HG02938 (cell line): ENCODE measurements at regions not wholly inside any gene's neighbourhood (a gene's known extent, or its start where the extent isn't known, plus 50 kb on each side); places are given as distances from the start of the nearest gene placed in this dataset.
A peak's percentile ranks its signal among the peaks of the same experiment; 100 is the strongest.
"Not testable (repeated sequence)": the region's sequence is repeated elsewhere in the genome, so short reads cannot be mapped to it uniquely, and the experiment has no call there.

Experiments used
- ATAC-seq: cut with Tn5 transposase; IDR thresholded peaks from one replicate; pipeline ENCODE4 v1.9.1; 2021; ENCODE audit warnings: mild to moderate bottlenecking, moderate library complexity; ENCODE audit not compliant: unreplicated experiment

GRCh38 chr15:96046620-96047240 lies 283.8 kb upstream of the NR2F2 start:
- no peak for ATAC-seq

- ATAC-seq = no peak
Observed at GRCh38 chr15:96047255-96047931, 283.1 kb upstream of the NR2F2 start.

GRCh38 chr15:96049323-96049722 lies 281.2 kb upstream of the NR2F2 start:
- no peak for ATAC-seq

GRCh38 chr15:96049766-96050165 lies 280.7 kb upstream of the NR2F2 start:
- ATAC-seq = no peak

- no peak for ATAC-seq
Observed at GRCh38 chr15:96051598-96051997, 278.9 kb upstream of the NR2F2 start.

GRCh38 chr15:96052154-96052553 lies 278.3 kb upstream of the NR2F2 start:
- no peak for ATAC-seq

- no peak for ATAC-seq
Observed at GRCh38 chr15:96052572-96053030, 277.9 kb upstream of the NR2F2 start.

GRCh38 chr15:96053031-96053780 lies 277.3 kb upstream of the NR2F2 start:
- no peak for ATAC-seq

GRCh38 chr15:96053781-96054428 lies 276.6 kb upstream of the NR2F2 start:
- ATAC-seq = no peak

GRCh38 chr15:96054621-96055020 lies 275.9 kb upstream of the NR2F2 start:
- ATAC-seq = no peak

- ATAC-seq = peak; percentile 72
Observed at GRCh38 chr15:96058103-96058851, 272.2 kb upstream of the NR2F2 start.

- not testable (repeated sequence) for ATAC-seq
Observed at GRCh38 chr15:96058852-96059103, 271.7 kb upstream of the NR2F2 start.

- not testable (repeated sequence) for ATAC-seq
Observed at GRCh38 chr15:96060591-96060990, 269.9 kb upstream of the NR2F2 start.

- ATAC-seq = no peak
Observed at GRCh38 chr15:96064351-96064756, 266.1 kb upstream of the NR2F2 start.

GRCh38 chr15:96066126-96066525 lies 264.4 kb upstream of the NR2F2 start:
- no peak for ATAC-seq

GRCh38 chr15:96066852-96067495 lies 263.5 kb upstream of the NR2F2 start:
- no peak for ATAC-seq

- no peak for ATAC-seq
Observed at GRCh38 chr15:96067677-96068076, 262.8 kb upstream of the NR2F2 start.

GRCh38 chr15:96068897-96069296 lies 261.6 kb upstream of the NR2F2 start:
- no peak for ATAC-seq

GRCh38 chr15:96070636-96071035 lies 259.9 kb upstream of the NR2F2 start:
- no peak for ATAC-seq

- ATAC-seq = no peak
Observed at GRCh38 chr15:96072821-96073220, 257.7 kb upstream of the NR2F2 start.
